HG03280 (cell line): ENCODE measurements at regions not wholly inside any gene's neighbourhood (a gene's known extent, or its start where the extent isn't known, plus 50 kb on each side); places are given as distances from the start of the nearest gene placed in this dataset.

Experiments
- ATAC-seq: cut with Tn5 transposase; IDR thresholded peaks from one replicate; pipeline ENCODE4 v1.9.1; 2021; ENCODE audit warnings: mild to moderate bottlenecking, moderate library complexity; ENCODE audit not compliant: unreplicated experiment

- ATAC-seq: no peak
Observed at GRCh38 chr10:29063806-29064644, 224.8 kb upstream of the LYZL1 start.

- no peak for ATAC-seq
Observed at GRCh38 chr10:29064680-29065079, 224.2 kb upstream of the LYZL1 start.

DNA sequence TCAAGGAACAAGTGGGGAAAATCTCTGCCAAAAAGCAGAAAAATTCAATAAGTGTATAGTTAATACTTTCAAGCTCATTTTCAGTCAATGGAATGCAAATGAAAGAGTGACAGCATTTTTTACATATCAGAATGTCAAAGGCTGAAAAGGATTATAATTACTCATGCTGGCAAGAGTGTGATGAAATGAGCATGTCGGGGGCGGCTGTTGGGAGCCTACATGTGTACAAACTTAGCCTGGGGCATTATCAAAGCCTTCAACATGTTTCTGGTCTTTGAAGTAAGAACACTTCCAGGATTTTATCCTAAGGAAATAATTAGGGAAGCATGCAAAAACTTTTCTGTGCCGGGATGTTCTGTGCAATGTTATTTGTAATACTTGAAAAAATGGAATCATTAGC is 221.7 kb upstream of the LYZL1 start:
- ATAC-seq: no peak

DNA sequence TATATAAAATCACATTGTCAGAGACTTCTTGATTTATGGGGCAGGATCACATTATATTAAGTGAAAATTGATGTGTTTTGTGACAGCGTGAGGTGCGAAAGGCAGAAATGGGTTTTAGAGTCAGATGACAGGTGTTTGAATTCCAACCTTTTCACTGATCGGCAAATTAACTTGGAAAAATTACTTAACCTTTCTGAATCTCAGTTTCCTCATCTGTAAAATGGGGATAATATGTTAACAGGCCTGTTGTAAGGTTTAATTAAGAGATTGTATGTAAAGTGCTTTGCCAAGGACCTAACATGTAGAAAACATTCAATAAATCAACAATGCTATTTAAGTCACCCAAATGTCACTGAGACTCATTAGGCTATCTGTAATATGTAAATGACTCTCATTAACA is 221.2 kb upstream of the LYZL1 start:
- no peak for ATAC-seq

- ATAC-seq: no peak
Observed at GRCh38 chr10:29068302-29068701, 220.6 kb upstream of the LYZL1 start.

DNA sequence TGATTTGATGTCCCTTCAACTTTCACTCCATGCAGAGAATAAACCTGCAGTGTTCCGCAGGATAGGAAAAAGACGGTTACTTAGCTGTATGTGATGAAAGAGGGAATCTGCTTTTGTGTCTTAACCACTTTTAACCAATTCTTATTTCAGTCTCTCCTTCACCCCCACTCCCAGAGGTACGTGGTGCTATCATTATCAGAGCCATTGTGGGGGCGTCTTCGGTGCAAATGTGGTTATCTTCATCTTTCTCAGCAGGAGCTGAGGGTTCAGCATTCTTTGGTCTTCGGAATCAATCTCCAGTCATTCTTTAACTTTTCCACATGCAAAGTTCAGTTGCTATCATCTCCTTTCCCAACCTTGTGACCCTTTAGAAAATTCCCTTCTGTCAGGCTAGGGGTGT is 219.9 kb upstream of the LYZL1 start:
- no peak for ATAC-seq

- ATAC-seq: no peak
Observed at GRCh38 chr10:29069941-29070340, 218.9 kb upstream of the LYZL1 start.

- no peak for ATAC-seq
Observed at GRCh38 chr10:29078919-29079318, 210.0 kb upstream of the LYZL1 start.

DNA sequence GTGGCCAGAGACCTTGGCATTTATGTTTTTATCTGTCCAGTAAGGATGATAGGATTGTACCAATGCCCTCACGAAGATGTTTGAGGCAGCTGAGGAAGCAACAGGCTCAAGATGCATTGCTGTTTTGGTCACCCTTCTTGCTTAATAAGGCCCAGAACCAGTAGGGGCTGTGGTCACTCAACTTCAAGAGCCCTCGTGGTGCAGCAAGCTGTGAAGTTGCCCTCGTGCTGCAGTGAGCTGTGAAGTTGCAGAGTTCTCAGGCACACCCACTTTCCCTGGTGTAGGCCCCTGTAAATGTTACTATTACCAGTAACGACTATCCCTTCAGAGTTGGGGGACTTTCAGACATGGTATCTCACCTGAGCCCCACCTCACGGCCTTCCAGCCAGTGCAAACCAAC is 207.6 kb upstream of the LYZL1 start:
- ATAC-seq: no peak

GRCh38 chr10:29081951-29082685 is 206.8 kb upstream of the LYZL1 start:
- ATAC-seq: no peak

DNA sequence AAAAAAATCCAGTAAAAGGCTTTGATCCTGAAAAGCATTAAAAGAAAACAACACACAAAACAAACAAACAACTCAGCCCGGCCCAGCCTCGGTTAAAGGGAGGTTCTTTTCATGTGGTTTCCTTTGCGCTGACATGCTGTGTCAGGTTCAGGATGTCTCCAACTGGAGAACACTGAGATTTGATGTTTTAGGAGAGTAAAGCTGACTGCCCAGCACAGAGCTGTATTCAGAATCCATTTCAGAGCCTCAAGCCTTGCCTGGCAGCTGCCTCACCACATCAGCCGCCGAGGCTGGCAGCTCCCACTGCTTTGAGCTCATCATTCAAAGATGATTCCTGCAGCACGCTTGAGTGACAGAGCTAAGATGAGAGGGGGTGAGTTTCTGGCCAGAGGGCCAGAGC is 205.8 kb upstream of the LYZL1 start:
- ATAC-seq: no peak

GRCh38 chr10:29084681-29085307 is 204.1 kb upstream of the LYZL1 start:
- no peak for ATAC-seq

DNA sequence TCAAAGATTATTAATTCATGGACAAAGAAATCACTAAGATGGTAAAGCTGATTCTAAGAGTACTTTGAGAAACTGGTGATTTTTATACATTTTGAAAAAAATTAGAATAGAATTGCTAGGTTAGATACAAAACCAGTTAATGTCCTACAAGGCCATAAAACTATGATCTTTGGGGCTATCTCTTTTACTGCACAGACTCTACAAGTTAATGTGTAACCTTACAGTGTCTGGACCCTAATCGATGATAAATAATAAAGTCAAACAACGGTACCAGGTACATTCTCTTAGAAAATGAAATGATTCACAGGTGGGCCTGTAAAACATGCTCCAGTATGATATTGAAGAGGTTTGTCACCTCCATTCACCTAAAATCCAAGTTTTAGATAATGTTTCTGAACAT is 199.8 kb upstream of the LYZL1 start:
- ATAC-seq: no peak

DNA sequence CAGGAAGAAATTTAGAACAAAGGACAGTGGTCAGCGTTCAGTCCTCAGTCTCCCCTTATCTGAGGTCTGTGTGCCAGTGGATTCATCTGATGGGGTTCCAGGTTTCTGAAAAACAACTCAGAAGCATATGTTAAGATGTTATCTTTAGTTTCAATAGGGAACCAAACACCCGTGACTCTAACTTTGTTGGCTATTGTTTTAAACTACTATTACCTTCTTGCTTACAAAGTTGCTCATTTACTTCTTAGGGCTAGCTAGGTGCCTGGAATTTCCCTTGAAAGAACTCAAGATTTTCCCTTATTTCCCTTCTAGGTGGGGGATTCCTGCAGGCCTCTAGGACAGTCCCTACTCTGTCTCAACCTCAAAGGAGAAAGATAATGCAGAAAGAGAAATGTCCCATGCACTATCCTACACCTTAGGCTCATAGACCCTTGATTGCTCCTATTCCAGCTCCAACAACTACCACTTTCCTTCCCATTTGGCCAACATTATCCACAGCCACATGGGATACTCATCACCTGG is 192.5 kb upstream of the LYZL1 start:
- ATAC-seq: no peak

DNA sequence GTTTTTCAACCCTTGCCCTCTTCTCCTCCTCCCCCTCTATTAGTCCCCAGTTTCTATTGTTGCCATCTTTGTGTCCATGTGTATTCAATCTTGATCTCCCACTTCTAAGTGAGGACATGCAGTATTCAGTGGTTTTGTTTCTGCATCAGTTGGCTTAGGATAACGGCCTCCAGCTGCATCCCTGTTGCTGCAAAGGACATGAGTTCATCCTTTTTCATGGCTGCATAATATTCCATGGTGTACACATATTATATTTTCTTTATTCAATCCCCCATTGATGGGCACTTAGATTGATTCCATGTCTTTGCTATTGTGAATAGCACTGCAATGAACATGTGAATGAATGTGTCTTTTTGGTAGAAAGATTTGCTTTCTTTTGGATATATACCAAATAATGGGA is 190.4 kb upstream of the LYZL1 start:
- no peak for ATAC-seq

- no peak for ATAC-seq
Observed at GRCh38 chr10:29099001-29099400, 189.9 kb upstream of the LYZL1 start.

DNA sequence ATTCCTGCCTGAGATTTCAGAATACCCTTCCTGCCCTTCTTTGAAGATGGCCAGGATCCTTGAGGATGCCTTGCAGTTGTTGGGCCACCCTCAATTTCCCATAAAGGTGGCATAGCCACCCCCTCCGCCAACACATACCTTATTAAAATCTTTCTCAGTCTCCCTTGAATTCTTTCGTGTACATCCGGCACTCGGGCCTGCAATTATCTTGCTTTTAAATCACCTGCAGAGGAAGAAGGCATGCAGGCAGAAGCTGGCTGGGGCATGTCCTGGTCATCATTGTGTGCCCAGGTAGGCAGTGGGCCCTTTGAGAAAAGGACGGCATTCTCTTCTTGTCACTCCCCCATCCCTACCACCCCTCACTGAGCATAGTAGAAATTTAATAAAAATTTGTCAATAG is 189.5 kb upstream of the LYZL1 start:
- ATAC-seq: no peak

GRCh38 chr10:29100505-29100904 is 188.4 kb upstream of the LYZL1 start:
- no peak for ATAC-seq

- no peak for ATAC-seq
Observed at GRCh38 chr10:29102233-29102632, 186.6 kb upstream of the LYZL1 start.

DNA sequence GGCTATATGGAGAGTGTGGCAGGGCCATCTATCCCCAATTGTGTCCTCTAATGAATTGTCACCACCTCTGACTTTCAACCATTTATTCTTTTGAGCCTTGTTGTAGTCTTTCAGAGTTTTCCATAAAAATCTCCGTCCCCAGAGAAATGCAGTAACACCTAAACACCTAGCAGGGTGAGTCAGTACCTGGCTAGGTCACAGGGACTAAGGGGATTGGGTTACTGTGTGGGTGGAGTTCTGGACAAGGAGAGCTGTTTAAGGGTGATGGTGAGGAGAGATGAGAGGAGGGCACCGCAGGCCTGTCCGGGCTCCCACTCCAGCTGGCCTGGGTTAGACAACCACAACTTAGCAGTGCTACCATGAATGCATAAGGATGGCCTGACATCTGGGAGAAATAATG is 186.2 kb upstream of the LYZL1 start:
- no peak for ATAC-seq

GRCh38 chr10:29104661-29105399 is 184.0 kb upstream of the LYZL1 start:
- no peak for ATAC-seq
